ENCODE measurements at regions not wholly inside any gene's neighbourhood (a gene's known extent, or its start where the extent isn't known, plus 50 kb on each side); places are given as distances from the start of the nearest gene placed in this dataset.

GRCh38 chr10:8275911-8276310 lies 221.4 kb downstream of the GATA3 start:
- in situ Hi-C loops (cut with MboI), result no loop called here
- no peaks in the 10 kb centered on the region for H3K9me2 ChIP-seq (ENCODE audit: insufficient read depth)
- TF ChIP-seq EZH2 (IDR thresholded peaks at IDR 0.05; ENCODE audit: insufficient read depth, poor library complexity, severe bottlenecking) (no peak), EZH2phosphoT487 (IDR thresholded peaks at IDR 0.05; ENCODE audit: insufficient read depth, low read depth) (no peak)
- no peaks in the 10 kb centered on the region for H3K79me2 ChIP-seq (ENCODE audit: insufficient read depth)
- no peak overlapping the region for H2AFZ ChIP-seq
- H3K4me3 ChIP-seq, result no peak overlapping the region
- no peak overlapping the region for H3K9ac ChIP-seq
- no peaks in the 10 kb centered on the region for H3K4me1 ChIP-seq (ENCODE audit: insufficient read depth)
- DNase-seq, result no peak
- no peak overlapping the region for H3K27ac ChIP-seq
- no peaks in the 10 kb centered on the region for H3F3A ChIP-seq (ENCODE audit: insufficient read depth)
- H3K4me2 ChIP-seq (ENCODE audit: unreplicated experiment), result no peak overlapping the region
- H3K27me3 ChIP-seq (replicated peaks; ENCODE audit: insufficient read depth), result no peaks in the 10 kb centered on the region
- H3K36me3 ChIP-seq (ENCODE audit: low read depth), result no peaks in the 10 kb centered on the region
- H4K20me1 ChIP-seq (ENCODE audit: insufficient read depth), result no peaks in the 10 kb centered on the region
- H3K9me3 ChIP-seq (ENCODE audit: low read depth), result no peaks in the 10 kb centered on the region
- WGBS, 2 experiments (ENCODE audit: low coverage in 1 of 2, low lambda C conversion rate in 2 of 2, missing lambda C conversion rate in 2 of 2), result 18 to 22% methylated on average over 7 of the region's 7 CpGs

GRCh38 chr10:8278099-8278498 lies 223.6 kb downstream of the GATA3 start:
- no peak overlapping the region for H2AFZ ChIP-seq
- H3K4me1 ChIP-seq (ENCODE audit: insufficient read depth), result no peaks in the 10 kb centered on the region
- H3K36me3 ChIP-seq (ENCODE audit: low read depth), result no peaks in the 10 kb centered on the region
- no peak for TF ChIP-seq EZH2phosphoT487 (IDR thresholded peaks at IDR 0.05; ENCODE audit: insufficient read depth, low read depth)
- H3K4me3 ChIP-seq, result no peak overlapping the region
- no peak overlapping the region for H3K9ac ChIP-seq
- H3K27ac ChIP-seq, result no peak overlapping the region
- no peak for DNase-seq
- H3K79me2 ChIP-seq (ENCODE audit: insufficient read depth), result no peaks in the 10 kb centered on the region
- in situ Hi-C loops (cut with MboI), result no loop called here
- H3K27me3 ChIP-seq (replicated peaks; ENCODE audit: insufficient read depth), result no peaks in the 10 kb centered on the region
- no peaks in the 10 kb centered on the region for H3F3A ChIP-seq (ENCODE audit: insufficient read depth)
- H3K4me2 ChIP-seq (ENCODE audit: unreplicated experiment), result no peak overlapping the region
- no peaks in the 10 kb centered on the region for H4K20me1 ChIP-seq (ENCODE audit: insufficient read depth)
- 18 to 25% methylated on average over 4 of the region's 4 CpGs for WGBS, 2 experiments (ENCODE audit: low coverage in 1 of 2, low lambda C conversion rate in 2 of 2, missing lambda C conversion rate in 2 of 2)
- H3K9me3 ChIP-seq (ENCODE audit: low read depth), result no peaks in the 10 kb centered on the region
- no peaks in the 10 kb centered on the region for H3K9me2 ChIP-seq (ENCODE audit: insufficient read depth)

- 1 to 2% methylated on average over 2 of the region's 2 CpGs for WGBS, 2 experiments (ENCODE audit: low coverage in 1 of 2, low lambda C conversion rate in 2 of 2, missing lambda C conversion rate in 2 of 2)
- no peak overlapping the region for H2AFZ ChIP-seq
- H3K9me3 ChIP-seq (ENCODE audit: low read depth), result no peaks in the 10 kb centered on the region
- H3K4me1 ChIP-seq (ENCODE audit: insufficient read depth), result no peaks in the 10 kb centered on the region
- no peaks in the 10 kb centered on the region for H3K36me3 ChIP-seq (ENCODE audit: low read depth)
- H3K9ac ChIP-seq, result no peak overlapping the region
- H3K4me3 ChIP-seq, result no peak overlapping the region
- DNase-seq, result peak; percentile 20
- in situ Hi-C loops (cut with MboI), result no loop called here
- H3K27me3 ChIP-seq (replicated peaks; ENCODE audit: insufficient read depth), result no peaks in the 10 kb centered on the region
- H3K27ac ChIP-seq, result no peak overlapping the region
- no peaks in the 10 kb centered on the region for H4K20me1 ChIP-seq (ENCODE audit: insufficient read depth)
- H3F3A ChIP-seq (ENCODE audit: insufficient read depth), result no peaks in the 10 kb centered on the region
- no peaks in the 10 kb centered on the region for H3K79me2 ChIP-seq (ENCODE audit: insufficient read depth)
- H3K9me2 ChIP-seq (ENCODE audit: insufficient read depth), result no peaks in the 10 kb centered on the region
- H3K4me2 ChIP-seq (ENCODE audit: unreplicated experiment), result no peak overlapping the region
- TF ChIP-seq EZH2phosphoT487 (IDR thresholded peaks at IDR 0.05; ENCODE audit: insufficient read depth, low read depth), result no peak
- no peak for TF ChIP-seq EZH2 (IDR thresholded peaks at IDR 0.05; ENCODE audit: insufficient read depth, poor library complexity, severe bottlenecking)
Observed at GRCh38 chr10:8279598-8279997, 225.1 kb downstream of the GATA3 start.

GRCh38 chr10:8280946-8281345 lies 226.5 kb downstream of the GATA3 start:
- no peaks in the 10 kb centered on the region for H4K20me1 ChIP-seq (ENCODE audit: insufficient read depth)
- in situ Hi-C loops (cut with MboI), result no loop called here
- WGBS, 2 experiments (ENCODE audit: low coverage in 1 of 2, low lambda C conversion rate in 2 of 2, missing lambda C conversion rate in 2 of 2), result 43 to 45% methylated on average over 7 of the region's 7 CpGs
- H3K36me3 ChIP-seq (ENCODE audit: low read depth), result no peaks in the 10 kb centered on the region
- no peak overlapping the region for H3K27ac ChIP-seq
- no peak overlapping the region for H2AFZ ChIP-seq
- no peak overlapping the region for H3K4me3 ChIP-seq
- no peaks in the 10 kb centered on the region for H3K79me2 ChIP-seq (ENCODE audit: insufficient read depth)
- TF ChIP-seq EZH2phosphoT487 (IDR thresholded peaks at IDR 0.05; ENCODE audit: insufficient read depth, low read depth), result no peak
- TF ChIP-seq EZH2 (IDR thresholded peaks at IDR 0.05; ENCODE audit: insufficient read depth, poor library complexity, severe bottlenecking), result no peak
- H3K9me3 ChIP-seq (ENCODE audit: low read depth), result no peaks in the 10 kb centered on the region
- no peaks in the 10 kb centered on the region for H3K4me1 ChIP-seq (ENCODE audit: insufficient read depth)
- H3K27me3 ChIP-seq (replicated peaks; ENCODE audit: insufficient read depth), result no peaks in the 10 kb centered on the region
- no peak overlapping the region for H3K9ac ChIP-seq
- no peaks in the 10 kb centered on the region for H3K9me2 ChIP-seq (ENCODE audit: insufficient read depth)
- DNase-seq, result no peak
- no peaks in the 10 kb centered on the region for H3F3A ChIP-seq (ENCODE audit: insufficient read depth)
- no peak overlapping the region for H3K4me2 ChIP-seq (ENCODE audit: unreplicated experiment)

GRCh38 chr10:8282340-8282739 lies 227.9 kb downstream of the GATA3 start:
- in situ Hi-C loops (cut with MboI), result no loop called here

More at GRCh38 chr10:8282340-8282739, 227.9 kb downstream of the GATA3 start:
- Histone ChIP-seq H4K20me1 (ENCODE audit: insufficient read depth) (no peaks in the 10 kb centered on the region), H3K27me3 (replicated peaks; ENCODE audit: insufficient read depth) (no peaks in the 10 kb centered on the region), H3K4me2 (ENCODE audit: unreplicated experiment) (no peak overlapping the region), H2AFZ (no peak overlapping the region), H3K9me3 (ENCODE audit: low read depth) (no peaks in the 10 kb centered on the region), H3F3A (ENCODE audit: insufficient read depth) (no peaks in the 10 kb centered on the region), H3K36me3 (ENCODE audit: low read depth) (no peaks in the 10 kb centered on the region), H3K4me3 (no peak overlapping the region), H3K9ac (no peak overlapping the region), H3K9me2 (ENCODE audit: insufficient read depth) (no peaks in the 10 kb centered on the region), H3K4me1 (ENCODE audit: insufficient read depth) (no peaks in the 10 kb centered on the region), H3K79me2 (ENCODE audit: insufficient read depth) (no peaks in the 10 kb centered on the region), H3K27ac (no peak overlapping the region)
- WGBS, 2 experiments (ENCODE audit: low coverage in 1 of 2, low lambda C conversion rate in 2 of 2, missing lambda C conversion rate in 2 of 2), result 18 to 22% methylated on average over 4 of the region's 4 CpGs
- DNase-seq, result no peak
- TF ChIP-seq EZH2 (IDR thresholded peaks at IDR 0.05; ENCODE audit: insufficient read depth, poor library complexity, severe bottlenecking), result no peak
- TF ChIP-seq EZH2phosphoT487 (IDR thresholded peaks at IDR 0.05; ENCODE audit: insufficient read depth, low read depth), result no peak
